Pancreas (tissue), 10 donors: ENCODE measurements at regions not wholly inside any gene's neighbourhood (a gene's known extent, or its start where the extent isn't known, plus 50 kb on each side); places are given as distances from the start of the nearest gene placed in this dataset.

Source experiments
- ATAC-seq, 4 donors: fragments of 200-7000 bp; cut with Tn5 transposase; one replicate each; pipeline versions ENCODE4 v1.8.0 to v1.9.1; 2020; ENCODE audit warnings: mild to moderate bottlenecking in 4 of 4, moderate library complexity in 4 of 4
- DNase-seq, 6 donors: peaks; one replicate each; pipeline ENCODE4 v3.0.0-alpha.2; 2020
- FAIRE-seq: peaks from 2 replicates; lab custom pipeline; 2012; peaks lifted over from hg19 to GRCh38; lab: Jason Lieb, UNC
- H3K27ac ChIP-seq, 4 donors: fragments of 200-600 bp; sonication (generic); 1 replicate in 3 of 4; 2 replicates in 1 of 4; pipeline versions ENCODE4 v1.5.0 to v1.8.0; 2020
- H3K27me3 ChIP-seq, 4 donors: fragments of 200-600 bp; one replicate each; pipeline ENCODE4 v1.8.0; 2021
- H3K36me3 ChIP-seq, 3 donors: fragments of 200-600 bp; sonication (generic) in 1 of 3; one replicate each; pipeline versions ENCODE4 v1.5.0 to v1.8.0; 2020 to 2021
- H3K4me1 ChIP-seq, 3 donors: fragments of 200-600 bp; one replicate each; pipeline ENCODE4 v1.8.0; 2021
- H3K4me3 ChIP-seq, 4 donors: fragments of 200-600 bp; sonication (generic) in 2 of 4; one replicate each; pipeline versions ENCODE4 v1.5.0 to v1.8.0; 2020 to 2021
- H3K9me3 ChIP-seq, 4 donors: fragments of 200-600 bp; one replicate each; pipeline ENCODE4 v1.8.0; 2021
- WGBS, 2 donors: extraction: QIAGEN DNeasy Blood & Tissue Kit; methylation state at CpG; one replicate each; pipeline ENCODE4 v1.1.7; 2013; 5-methylcytosine and 5-hydroxymethylcytosine counted together
- intact Hi-C, 3 donors: fragments of 100-400 bp; cut with DNase I; formaldehyde crosslinking; loops; one replicate each; pipeline versions ENCODE4 v1.11.1 to v1.14.2; 2022
- TF ChIP-seq, protein P1 (sequence below), 4 donors: fragments of 200-600 bp; sonication (generic) in 3 of 4; IDR thresholded peaks; one replicate each; pipeline versions ENCODE4 v1.5.0 to v1.8.0; 2021; ENCODE audit warnings: antibody characterized with exemption in 4 of 4
- donor health status: healthy with polysubstance abuse.
- donor health status: DM: no; HTN: no; CAD: no; lungs with moderate emphysema.
- donor health status: DM: no; HTN: no; CAD: no.
- donor health status: control.
- donor health status: control.
- donor health status: Bipolar disorder and iron deficiency.
- donor health status: DM: yes; HTN: yes; CAD: no.
- donor health status: DM: no; HTN: no; CAD: no.
- donor health status: DM: no; HTN: no; CAD: no.
- donor health status: DM: yes; HTN: yes; CAD: no.

DNA sequence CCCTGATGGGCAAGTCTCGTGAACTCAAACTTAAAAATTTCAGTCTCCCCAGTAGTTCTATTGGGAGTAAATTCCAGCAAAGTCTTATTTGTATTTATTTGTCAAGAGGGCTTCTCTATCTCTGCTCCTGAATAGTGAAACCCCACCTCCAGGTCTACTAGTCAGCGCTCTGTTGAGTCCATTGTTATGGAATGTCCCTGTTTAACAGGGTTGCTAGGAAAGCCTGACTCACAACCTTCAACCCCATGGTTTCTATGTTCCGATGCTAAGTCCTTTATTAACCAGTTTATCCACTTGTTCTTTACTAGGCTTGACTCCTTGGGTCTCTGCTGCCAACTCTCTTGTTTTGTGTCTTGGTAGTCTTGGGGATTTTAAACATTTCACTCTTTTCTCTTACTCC is 250.7 kb upstream of the MYOCD start:
- TF ChIP-seq, protein P1, sequence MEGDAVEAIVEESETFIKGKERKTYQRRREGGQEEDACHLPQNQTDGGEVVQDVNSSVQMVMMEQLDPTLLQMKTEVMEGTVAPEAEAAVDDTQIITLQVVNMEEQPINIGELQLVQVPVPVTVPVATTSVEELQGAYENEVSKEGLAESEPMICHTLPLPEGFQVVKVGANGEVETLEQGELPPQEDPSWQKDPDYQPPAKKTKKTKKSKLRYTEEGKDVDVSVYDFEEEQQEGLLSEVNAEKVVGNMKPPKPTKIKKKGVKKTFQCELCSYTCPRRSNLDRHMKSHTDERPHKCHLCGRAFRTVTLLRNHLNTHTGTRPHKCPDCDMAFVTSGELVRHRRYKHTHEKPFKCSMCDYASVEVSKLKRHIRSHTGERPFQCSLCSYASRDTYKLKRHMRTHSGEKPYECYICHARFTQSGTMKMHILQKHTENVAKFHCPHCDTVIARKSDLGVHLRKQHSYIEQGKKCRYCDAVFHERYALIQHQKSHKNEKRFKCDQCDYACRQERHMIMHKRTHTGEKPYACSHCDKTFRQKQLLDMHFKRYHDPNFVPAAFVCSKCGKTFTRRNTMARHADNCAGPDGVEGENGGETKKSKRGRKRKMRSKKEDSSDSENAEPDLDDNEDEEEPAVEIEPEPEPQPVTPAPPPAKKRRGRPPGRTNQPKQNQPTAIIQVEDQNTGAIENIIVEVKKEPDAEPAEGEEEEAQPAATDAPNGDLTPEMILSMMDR (IDR thresholded peaks at IDR 0.05), result no peak
- ATAC-seq, result no peak
- Histone ChIP-seq H3K36me3 (no peaks in the 10 kb centered on the region), H3K27ac (no peak overlapping the region), H3K4me1 (no peaks in the 10 kb centered on the region), H3K4me3 (no peak overlapping the region), H3K27me3 (no peaks in the 10 kb centered on the region), H3K9me3 (no peaks in the 10 kb centered on the region)
- 55 to 64% methylated on average over 3 of the region's 3 CpGs for WGBS, 2 donors
- DNase-seq, result no peak
- intact Hi-C loops, result no loop called here
- FAIRE-seq, result no peak

GRCh38 chr17:12421077-12421476 is 244.6 kb upstream of the MYOCD start:
- Histone ChIP-seq H3K27me3 (no peaks in the 10 kb centered on the region), H3K36me3 (no peaks in the 10 kb centered on the region), H3K4me1 (no peaks in the 10 kb centered on the region), H3K27ac (no peak overlapping the region), H3K9me3 (no peaks in the 10 kb centered on the region), H3K4me3 (no peak overlapping the region)
- DNase-seq (no peak), FAIRE-seq (no peak), ATAC-seq (no peak)
- WGBS, 2 donors, result 57 to 62% methylated on average over 5 of the region's 5 CpGs
- intact Hi-C loops, result no loop called here
- TF ChIP-seq, protein P1 (IDR thresholded peaks at IDR 0.05), result no peak

DNA sequence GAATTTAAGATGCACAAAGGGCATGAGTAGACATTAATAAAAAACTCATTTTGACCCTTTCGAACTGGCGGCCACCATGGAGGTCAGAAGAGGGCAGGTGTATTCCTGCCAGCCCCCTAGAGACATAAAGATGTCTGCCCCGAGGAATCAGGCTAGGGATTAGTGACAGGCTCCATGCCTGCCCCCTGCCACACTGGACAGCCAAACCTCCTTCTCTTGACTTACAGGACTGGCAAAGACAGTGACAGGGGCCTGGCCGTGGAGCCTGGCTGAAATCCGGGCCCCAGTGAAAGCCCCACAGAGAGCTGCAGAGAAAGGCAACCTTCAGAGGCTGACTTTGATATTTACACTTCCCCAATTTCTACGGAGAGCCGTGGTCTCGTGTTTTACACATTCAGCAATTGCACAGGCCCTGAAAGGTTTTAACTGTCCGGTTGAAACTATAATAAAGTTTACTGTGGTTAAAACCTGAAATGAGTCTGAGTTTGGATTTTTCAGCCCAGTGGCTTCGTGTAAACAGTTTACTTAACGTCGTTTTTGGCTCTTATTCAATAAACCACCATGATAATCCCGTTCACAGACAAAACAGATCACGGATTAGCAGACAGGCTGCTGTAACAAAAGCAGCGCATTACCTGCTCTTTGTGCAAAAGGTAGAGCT is 243.9 kb upstream of the MYOCD start:
- FAIRE-seq (no peak), ATAC-seq (no peak), DNase-seq (no peak)
- no peaks in the 10 kb centered on the region for H3K4me1 ChIP-seq
- H3K9me3 ChIP-seq, result no peaks in the 10 kb centered on the region
- intact Hi-C loops, result no loop called here
- no peak overlapping the region for H3K4me3 ChIP-seq
- no peak overlapping the region for H3K27ac ChIP-seq
- TF ChIP-seq, protein P1 (IDR thresholded peaks at IDR 0.05), result no peak
- 54 to 59% methylated on average over 15 of the region's 15 CpGs for WGBS, 2 donors
- peaks cover 0 to 4% (median 0%) of the 10 kb centered on the region in 4 donors for H3K27me3 ChIP-seq
- no peaks in the 10 kb centered on the region for H3K36me3 ChIP-seq

DNA sequence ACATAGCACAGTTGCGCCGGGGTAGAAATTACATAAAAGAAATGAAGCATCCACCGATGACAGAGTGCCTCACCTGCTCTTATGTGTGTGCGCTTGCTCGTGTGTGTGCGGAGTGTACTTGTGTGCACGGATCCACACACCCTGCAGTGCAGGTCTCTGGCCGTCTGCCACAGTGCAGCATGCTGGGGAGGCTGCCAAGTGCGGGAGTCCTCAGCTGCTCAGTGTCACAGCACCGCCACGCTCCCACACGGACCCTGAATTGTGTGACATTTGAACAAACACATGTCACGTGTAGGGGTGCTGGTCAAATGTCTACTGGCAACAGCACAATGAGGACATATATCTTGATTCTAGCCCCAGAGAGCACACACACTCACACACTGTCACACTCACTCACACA is 243.0 kb upstream of the MYOCD start:
- no peaks in the 10 kb centered on the region for H3K36me3 ChIP-seq
- intact Hi-C loops, result no loop called here
- FAIRE-seq, result no peak
- WGBS, 2 donors, result 28 to 32% methylated on average over 13 of the region's 13 CpGs
- peaks cover 0 to 4% (median 0%) of the 10 kb centered on the region in 4 donors for H3K27me3 ChIP-seq
- H3K4me1 ChIP-seq, result no peaks in the 10 kb centered on the region
- no peak overlapping the region for H3K4me3 ChIP-seq
- no peaks in the 10 kb centered on the region for H3K9me3 ChIP-seq
- peak; percentile 53 to 79 (median 76) for ATAC-seq
- peak; percentile 15 to 73 (median 46) for DNase-seq
- TF ChIP-seq, protein P1 (IDR thresholded peaks at IDR 0.05), result no peak
- no peak overlapping the region for H3K27ac ChIP-seq

- ATAC-seq, result no peak
- H3K27ac ChIP-seq, result no peak overlapping the region
- H3K4me1 ChIP-seq, result no peaks in the 10 kb centered on the region
- no peak overlapping the region for H3K4me3 ChIP-seq
- H3K36me3 ChIP-seq, result no peaks in the 10 kb centered on the region
- FAIRE-seq, result no peak
- intact Hi-C loops, result no loop called here
- H3K27me3 ChIP-seq, result peaks cover 0 to 4% (median 0%) of the 10 kb centered on the region in 4 donors
- no peaks in the 10 kb centered on the region for H3K9me3 ChIP-seq
- 78 to 79% methylated on average over 7 of the region's 7 CpGs for WGBS, 2 donors
- DNase-seq, result no peak
- TF ChIP-seq, protein P1 (IDR thresholded peaks at IDR 0.05), result no peak
These were observed 242.4 kb upstream of the MYOCD start for GRCh38 chr17:12423337-12423736.
